CD4-positive, alpha-beta T cell (primary cell): ENCODE measurements at regions not wholly inside any gene's neighbourhood (a gene's known extent, or its start where the extent isn't known, plus 50 kb on each side); places are given as distances from the start of the nearest gene placed in this dataset.

ENCODE experiments used
- ATAC-seq: fragments of 200-7000 bp; cut with Tn5 transposase; one replicate; pipeline ENCODE4 v1.10.0; 2022; ENCODE audit warnings: mild to moderate bottlenecking; ENCODE audit not compliant: poor library complexity
- CTCF ChIA-PET: fragments of 350-600 bp; sonication (Branson Sonifier 250); formaldehyde crosslinking; loops from one replicate; lab custom pipeline; 2021; ENCODE audit warnings: antibody characterized with exemption, inconsistent platforms; lab: Charles Lee
- POLR2A ChIA-PET: fragments of 350-600 bp; sonication (Branson Sonifier 250); formaldehyde crosslinking; loops from one replicate; lab custom pipeline; 2021; ENCODE audit warnings: antibody characterized with exemption, inconsistent platforms; lab: Charles Lee
- DNase-seq, 14 experiments: peaks; one replicate each; pipeline ENCODE4 v3.0.0-alpha.2; 2013 to 2020; ENCODE audit warnings: mixed read lengths in 2 of 14
- H3K27ac ChIP-seq, 2 donors: one replicate each; pipeline versions ENCODE4 v1.5.1 to v1.7.0; 2013; ENCODE audit warnings: low read length in 2 of 2, low read depth in 1 of 2, mild to moderate bottlenecking in 1 of 2
- H3K27me3 ChIP-seq, 2 experiments: 1 replicate in 1 of 2; 2 replicates in 1 of 2; pipeline versions ENCODE4 v1.6.1 to v1.7.0; 2013; ENCODE audit warnings: low read length in 2 of 2, control low read depth in 1 of 2, mild to moderate bottlenecking in 1 of 2, moderate library complexity in 1 of 2; ENCODE audit not compliant: insufficient read depth in 2 of 2, control insufficient read depth in 1 of 2
- H3K36me3 ChIP-seq: one replicate; pipeline ENCODE4 v1.6.1; 2013; ENCODE audit warnings: low read length, control low read depth; ENCODE audit not compliant: insufficient read depth
- H3K4me1 ChIP-seq: one replicate; pipeline ENCODE4 v1.6.1; 2013; ENCODE audit warnings: low read length, control low read depth; ENCODE audit not compliant: insufficient read depth
- H3K4me3 ChIP-seq: one replicate; pipeline ENCODE4 v1.5.1; 2013; ENCODE audit warnings: mild to moderate bottlenecking, low read length, moderate library complexity
- H3K9me3 ChIP-seq, 2 experiments: 1 replicate in 1 of 2; 2 replicates in 1 of 2; pipeline versions ENCODE4 v1.6.1 to v1.7.0; 2013; ENCODE audit warnings: low read length in 2 of 2, mild to moderate bottlenecking in 2 of 2, control low read depth in 1 of 2, moderate library complexity in 1 of 2; ENCODE audit not compliant: control insufficient read depth in 1 of 2, insufficient read depth in 1 of 2
- H3K27ac Mint-ChIP-seq: one replicate; pipeline ENCODE4 v1.8.0; 2020; ENCODE audit warnings: mixed read lengths
- H3K27me3 Mint-ChIP-seq: one replicate; pipeline ENCODE4 v1.8.0; 2021; ENCODE audit warnings: mixed read lengths
- H3K36me3 Mint-ChIP-seq: one replicate; pipeline ENCODE4 v1.8.0; 2021; ENCODE audit warnings: low read depth, mixed read lengths
- H3K4me1 Mint-ChIP-seq: one replicate; pipeline ENCODE4 v1.8.0; 2021; ENCODE audit warnings: low read depth, mixed read lengths
- H3K4me3 Mint-ChIP-seq: one replicate; pipeline ENCODE4 v1.8.0; 2020; ENCODE audit warnings: mild to moderate bottlenecking, mixed read lengths
- H3K9me3 Mint-ChIP-seq: one replicate; pipeline ENCODE4 v1.8.0; 2020; ENCODE audit warnings: mixed read lengths
- CTCF ChIP-seq: fragments of 200-600 bp; IDR thresholded peaks from one replicate; pipeline ENCODE4 v1.8.0; 2022; ENCODE audit warnings: antibody characterized with exemption, mild to moderate bottlenecking
- intact Hi-C, 2 experiments: fragments of 100-400 bp; cut with DNase I in 1 of 2; cut with micrococcal nuclease in 1 of 2; formaldehyde crosslinking; loops; one replicate each; pipeline versions ENCODE4 v1.15.1 to v1.9.0; 2023 to 2025; cut with DNase I, micrococcal nuclease

DNA sequence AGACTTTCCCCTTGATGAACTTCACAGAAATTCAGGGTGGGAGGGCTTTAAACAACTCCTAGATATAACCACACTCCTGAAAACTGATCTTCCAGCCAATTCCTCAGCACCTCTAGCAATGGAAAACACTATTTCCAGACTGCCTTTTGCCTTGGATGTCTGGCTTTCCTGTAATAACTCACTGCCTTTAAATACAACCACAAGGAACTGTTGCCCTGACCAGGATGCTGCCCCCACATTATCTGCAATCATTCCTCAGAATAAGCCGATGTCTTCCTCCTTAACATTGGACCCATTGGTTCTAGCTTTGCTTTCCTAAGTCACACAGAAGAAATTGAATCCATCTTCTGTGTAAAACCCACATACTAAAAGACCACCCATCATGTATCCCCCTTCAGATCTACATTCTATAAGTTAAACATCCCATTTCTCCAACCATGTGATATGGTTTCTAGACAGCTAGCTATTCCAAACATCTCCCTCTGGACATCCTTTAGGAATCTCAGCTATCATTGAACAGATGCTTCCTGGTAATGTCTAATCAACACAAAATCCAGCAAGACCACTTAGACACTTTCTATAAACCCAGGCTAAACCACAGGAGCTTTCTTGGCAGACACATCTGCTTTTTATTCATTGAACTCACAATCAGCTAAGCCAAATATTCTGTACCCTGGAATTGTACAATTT lies 95.9 kb upstream of the KCNQ5 start:
- no peaks in the 10 kb centered on the region for H3K4me1 ChIP-seq
- H3K4me3 ChIP-seq: no peak overlapping the region
- POLR2A ChIA-PET: no interaction called here
- no peaks in the 10 kb centered on the region for H3K36me3 Mint-ChIP-seq
- H3K27me3 Mint-ChIP-seq: peaks cover 6% of the 10 kb centered on the region
- DNase-seq: no peak
- CTCF ChIA-PET: no interaction called here
- no peak overlapping the region for H3K4me3 Mint-ChIP-seq
- intact Hi-C loops: loop anchor here in 1 of 2 experiments (10.0 kb wide), 1 partner anchor 599 kb away; no protein-coding TSS in a partner anchor
- no peaks in the 10 kb centered on the region for H3K27me3 ChIP-seq
- no peak overlapping the region for H3K27ac ChIP-seq
- no peaks in the 10 kb centered on the region for H3K9me3 Mint-ChIP-seq
- H3K9me3 ChIP-seq: no peaks in the 10 kb centered on the region
- no peaks in the 10 kb centered on the region for H3K4me1 Mint-ChIP-seq
- H3K27ac Mint-ChIP-seq: no peak overlapping the region
- ATAC-seq: no peak
- H3K36me3 ChIP-seq: no peaks in the 10 kb centered on the region
- no peak for TF ChIP-seq CTCF

- H3K36me3 ChIP-seq: no peaks in the 10 kb centered on the region
- Mint-ChIP-seq H3K9me3 (no peaks in the 10 kb centered on the region), H3K27ac (no peak overlapping the region), H3K27me3 (peaks cover 6% of the 10 kb centered on the region), H3K4me1 (no peaks in the 10 kb centered on the region), H3K4me3 (no peak overlapping the region), H3K36me3 (no peaks in the 10 kb centered on the region)
- no peak overlapping the region for H3K27ac ChIP-seq
- no peak overlapping the region for H3K4me3 ChIP-seq
- DNase-seq (no peak), ATAC-seq (no peak)
- intact Hi-C loops: no loop called here
- no peaks in the 10 kb centered on the region for H3K27me3 ChIP-seq
- POLR2A ChIA-PET: no interaction called here
- no peaks in the 10 kb centered on the region for H3K4me1 ChIP-seq
- TF ChIP-seq CTCF: no peak
- H3K9me3 ChIP-seq: no peaks in the 10 kb centered on the region
- CTCF ChIA-PET: no interaction called here
These were observed 91.7 kb upstream of the KCNQ5 start for GRCh38 chr6:72530152-72530551.

- Mint-ChIP-seq H3K27me3 (peaks cover 5% of the 10 kb centered on the region), H3K4me1 (no peaks in the 10 kb centered on the region)
These were observed 91.1 kb upstream of the KCNQ5 start for GRCh38 chr6:72530750-72531149.

More at GRCh38 chr6:72530750-72531149, 91.1 kb upstream of the KCNQ5 start:
- no peaks in the 10 kb centered on the region for H3K9me3 Mint-ChIP-seq
- no peaks in the 10 kb centered on the region for H3K36me3 ChIP-seq
- H3K9me3 ChIP-seq: no peaks in the 10 kb centered on the region
- ChIA-PET POLR2A (no interaction called here), CTCF (no interaction called here)
- no peak overlapping the region for H3K4me3 ChIP-seq
- H3K4me1 ChIP-seq: no peaks in the 10 kb centered on the region
- intact Hi-C loops: no loop called here
- no peak for ATAC-seq
- TF ChIP-seq CTCF: no peak
- no peaks in the 10 kb centered on the region for H3K27me3 ChIP-seq
- H3K4me3 Mint-ChIP-seq: no peak overlapping the region
- no peaks in the 10 kb centered on the region for H3K36me3 Mint-ChIP-seq
- DNase-seq: no peak
- no peak overlapping the region for H3K27ac Mint-ChIP-seq
- no peak overlapping the region for H3K27ac ChIP-seq
